HCT116 (cell line): ENCODE measurements at regions not wholly inside any gene's neighbourhood (a gene's known extent, or its start where the extent isn't known, plus 50 kb on each side); places are given as distances from the start of the nearest gene placed in this dataset.

Experiments
- ATF3 ChIP-seq: IDR thresholded peaks from 2 replicates; pipeline ENCODE4 v1.6.1; 2012
- CBX3 ChIP-seq: IDR thresholded peaks from 2 replicates; pipeline ENCODE4 v1.6.1; 2012; ENCODE audit warnings: low read depth
- EZH2 ChIP-seq: fragments of 200-600 bp; sonication (generic); IDR thresholded peaks from 2 replicates; pipeline ENCODE4 v1.6.1; 2017; ENCODE audit warnings: antibody characterized with exemption, mixed run types
- MAX ChIP-seq: IDR thresholded peaks from 2 replicates; pipeline ENCODE4 v1.6.1; 2012
- POLR2A ChIP-seq: IDR thresholded peaks from 2 replicates; pipeline ENCODE4 v1.7.0; 2011; ENCODE audit warnings: borderline replicate concordance; ENCODE audit not compliant: insufficient read depth, insufficient read length; ENCODE audit errors: extremely low read depth
- POLR2AphosphoS5 ChIP-seq: IDR thresholded peaks from 2 replicates; pipeline ENCODE4 v1.6.1; 2011; ENCODE audit warnings: mild to moderate bottlenecking, low read depth, low read length, moderate library complexity
- RAD21 ChIP-seq: IDR thresholded peaks from 2 replicates; pipeline ENCODE4 v1.6.1; 2012; ENCODE audit warnings: low read depth, mild to moderate bottlenecking
- REST ChIP-seq: IDR thresholded peaks from 2 replicates; pipeline ENCODE4 v1.6.1; 2012; ENCODE audit warnings: low read depth
- SIN3A ChIP-seq: IDR thresholded peaks from 2 replicates; pipeline ENCODE4 v1.6.1; 2012; ENCODE audit warnings: low read depth
- SP1 ChIP-seq: IDR thresholded peaks from 2 replicates; pipeline ENCODE4 v1.6.1; 2012; ENCODE audit warnings: low read depth
- TCF7L2 ChIP-seq: IDR thresholded peaks from 2 replicates; pipeline ENCODE4 v1.7.0; 2011; ENCODE audit warnings: borderline replicate concordance, inconsistent platforms; ENCODE audit not compliant: insufficient read depth, insufficient read length; ENCODE audit errors: extremely low read depth
- YY1 ChIP-seq: IDR thresholded peaks from 2 replicates; pipeline ENCODE4 v1.6.1; 2011; ENCODE audit warnings: low read length, low read depth, moderate library complexity, mild to moderate bottlenecking; ENCODE audit not compliant: insufficient replicate concordance; ENCODE audit errors: extremely low read depth
- ZNF274 ChIP-seq: fragments of 200-500 bp; sonication (Bioruptor generic); IDR thresholded peaks from 2 replicates; pipeline ENCODE4 v1.6.1; 2014; ENCODE audit warnings: mild to moderate bottlenecking, low read depth, low read length, inconsistent platforms
- TF ChIP-seq, protein P1 (sequence below), 3 experiments: fragments of 200-600 bp in 1 of 3; sonication (generic) in 1 of 3; IDR thresholded peaks in 2 of 3; conservative IDR thresholded peaks in 1 of 3; 2 replicates each; pipeline ENCODE4 v1.5.1; 2012 to 2017; ENCODE audit warnings: low read depth in 2 of 3, low read length in 2 of 3, antibody characterized with exemption in 1 of 3, borderline replicate concordance in 1 of 3, control low read depth in 1 of 3, mild to moderate bottlenecking in 1 of 3, mixed read lengths in 1 of 3, mixed run types in 1 of 3, moderate library complexity in 1 of 3; ENCODE audit not compliant: insufficient read depth in 1 of 3

DNA sequence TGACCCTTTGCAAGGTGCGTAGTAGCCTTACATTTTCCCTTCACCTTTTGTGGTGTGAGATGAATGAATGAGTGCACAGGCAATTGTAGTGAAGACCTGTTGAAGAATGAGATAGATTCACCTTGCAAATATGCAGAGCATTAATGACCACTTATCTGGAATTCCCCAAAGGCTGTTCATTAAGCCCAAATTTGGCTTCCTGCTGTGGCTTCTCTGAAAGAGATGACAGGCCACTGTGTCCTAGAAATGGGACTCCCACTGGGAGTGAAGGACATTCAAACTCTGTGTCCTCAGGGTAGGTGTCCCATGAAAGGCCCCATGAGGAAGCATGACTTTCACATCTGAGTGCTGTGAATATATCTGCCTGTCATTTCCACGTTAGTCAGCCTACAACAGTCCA, 1821.8 kb upstream of the PIK3C3 start:
- TF ChIP-seq, protein P1, sequence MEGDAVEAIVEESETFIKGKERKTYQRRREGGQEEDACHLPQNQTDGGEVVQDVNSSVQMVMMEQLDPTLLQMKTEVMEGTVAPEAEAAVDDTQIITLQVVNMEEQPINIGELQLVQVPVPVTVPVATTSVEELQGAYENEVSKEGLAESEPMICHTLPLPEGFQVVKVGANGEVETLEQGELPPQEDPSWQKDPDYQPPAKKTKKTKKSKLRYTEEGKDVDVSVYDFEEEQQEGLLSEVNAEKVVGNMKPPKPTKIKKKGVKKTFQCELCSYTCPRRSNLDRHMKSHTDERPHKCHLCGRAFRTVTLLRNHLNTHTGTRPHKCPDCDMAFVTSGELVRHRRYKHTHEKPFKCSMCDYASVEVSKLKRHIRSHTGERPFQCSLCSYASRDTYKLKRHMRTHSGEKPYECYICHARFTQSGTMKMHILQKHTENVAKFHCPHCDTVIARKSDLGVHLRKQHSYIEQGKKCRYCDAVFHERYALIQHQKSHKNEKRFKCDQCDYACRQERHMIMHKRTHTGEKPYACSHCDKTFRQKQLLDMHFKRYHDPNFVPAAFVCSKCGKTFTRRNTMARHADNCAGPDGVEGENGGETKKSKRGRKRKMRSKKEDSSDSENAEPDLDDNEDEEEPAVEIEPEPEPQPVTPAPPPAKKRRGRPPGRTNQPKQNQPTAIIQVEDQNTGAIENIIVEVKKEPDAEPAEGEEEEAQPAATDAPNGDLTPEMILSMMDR (IDR thresholded peaks at IDR 0.05 in 2 of 3, conservative IDR thresholded peaks at IDR 0.05 in 1 of 3; ENCODE audit: borderline replicate concordance in 1 of 3, insufficient read depth in 1 of 3, low read depth in 2 of 3, low read length in 2 of 3): no peak
- TF ChIP-seq POLR2A (no peak), POLR2AphosphoS5 (no peak), YY1 (no peak), MAX (no peak), SIN3A (no peak), EZH2 (no peak), ZNF274 (no peak), ATF3 (no peak), TCF7L2 (no peak), SP1 (no peak), REST (no peak), CBX3 (no peak), RAD21 (no peak)
